H9 (cell line): ENCODE measurements at regions not wholly inside any gene's neighbourhood (a gene's known extent, or its start where the extent isn't known, plus 50 kb on each side); places are given as distances from the start of the nearest gene placed in this dataset.
"Not testable (repeated sequence)": the region's sequence is repeated elsewhere in the genome, so short reads cannot be mapped to it uniquely, and the experiment has no call there.

Experiments
- DNase-seq: peaks from one replicate; pipeline ENCODE4 v3.0.0-alpha.2; 2017
- H2AFZ ChIP-seq: one replicate; pipeline ENCODE4 v1.6.1; 2013; ENCODE audit warnings: mild to moderate bottlenecking, low read length, control low read depth, moderate library complexity
- H2AK5ac ChIP-seq: 2 replicates; pipeline ENCODE4 v1.6.1; 2013; ENCODE audit warnings: low read length, control low read depth, mixed read lengths; ENCODE audit not compliant: insufficient read length
- H2BK120ac ChIP-seq: one replicate; pipeline ENCODE4 v1.6.1; 2013; ENCODE audit warnings: low read depth, mild to moderate bottlenecking, low read length, control low read depth, inconsistent platforms; ENCODE audit not compliant: poor library complexity, severe bottlenecking
- H2BK12ac ChIP-seq: 2 replicates; pipeline ENCODE4 v1.6.1; 2013; ENCODE audit warnings: low read length, control low read depth, mixed read lengths, low read depth; ENCODE audit not compliant: insufficient read length
- H2BK15ac ChIP-seq: 2 replicates; pipeline ENCODE4 v1.6.1; 2013; ENCODE audit warnings: low read depth, low read length, control low read depth
- H2BK20ac ChIP-seq: one replicate; pipeline ENCODE4 v1.6.1; 2013; ENCODE audit warnings: low read depth, mild to moderate bottlenecking, low read length, control low read depth, inconsistent platforms; ENCODE audit not compliant: poor library complexity, severe bottlenecking
- H2BK5ac ChIP-seq: 2 replicates; pipeline ENCODE4 v1.6.1; 2013; ENCODE audit warnings: low read length, control low read depth, mixed read lengths; ENCODE audit not compliant: insufficient read length
- H3K14ac ChIP-seq: 2 replicates; pipeline ENCODE4 v1.6.1; 2013; ENCODE audit warnings: low read length, control low read depth; ENCODE audit not compliant: insufficient read depth
- H3K18ac ChIP-seq: 2 replicates; pipeline ENCODE4 v1.6.1; 2013; ENCODE audit warnings: low read depth, mild to moderate bottlenecking, mixed read lengths, low read length, control low read depth; ENCODE audit not compliant: insufficient read length
- H3K23ac ChIP-seq: 2 replicates; pipeline ENCODE4 v1.6.1; 2013; ENCODE audit warnings: low read length, control low read depth, mixed read lengths, low read depth; ENCODE audit not compliant: insufficient read length
- H3K23me2 ChIP-seq: 2 replicates; pipeline ENCODE4 v1.6.1; 2013; ENCODE audit warnings: low read depth, mild to moderate bottlenecking, mixed read lengths, low read length, control low read depth; ENCODE audit not compliant: insufficient read length, poor library complexity, severe bottlenecking
- H3K27ac ChIP-seq: 2 replicates; pipeline ENCODE4 v1.5.1; 2013; ENCODE audit warnings: low read length, control low read depth, mixed read lengths, low read depth; ENCODE audit not compliant: insufficient read length
- H3K27me3 ChIP-seq: 2 replicates; pipeline ENCODE4 v1.6.1; 2013; ENCODE audit warnings: low read length, control low read depth, inconsistent platforms; ENCODE audit not compliant: insufficient read depth
- H3K4ac ChIP-seq: 2 replicates; pipeline ENCODE4 v1.6.1; 2013; ENCODE audit warnings: low read depth, mild to moderate bottlenecking, control low read depth, inconsistent platforms, low read length, moderate library complexity
- H3K4me1 ChIP-seq: 2 replicates; pipeline ENCODE4 v1.6.1; 2013; ENCODE audit warnings: low read length, control low read depth, inconsistent platforms; ENCODE audit not compliant: insufficient read depth
- H3K4me2 ChIP-seq: 2 replicates; pipeline ENCODE4 v1.6.1; 2013; ENCODE audit warnings: low read length, control low read depth, mixed read lengths; ENCODE audit not compliant: insufficient read length, insufficient read depth
- H3K56ac ChIP-seq: 2 replicates; pipeline ENCODE4 v1.6.1; 2013; ENCODE audit warnings: low read depth, mild to moderate bottlenecking, mixed read lengths, low read length, control low read depth; ENCODE audit not compliant: insufficient read length
- H3K79me1 ChIP-seq: 2 replicates; pipeline ENCODE4 v1.6.1; 2013; ENCODE audit warnings: low read depth, mild to moderate bottlenecking, moderate library complexity, low read length, control low read depth, inconsistent platforms; ENCODE audit not compliant: insufficient read depth, poor library complexity, severe bottlenecking
- H3K79me2 ChIP-seq: 2 replicates; pipeline ENCODE4 v1.6.1; 2013; ENCODE audit warnings: low read length, control low read depth, inconsistent platforms; ENCODE audit not compliant: insufficient read depth
- H3K9ac ChIP-seq: 2 replicates; pipeline ENCODE4 v1.6.1; 2013; ENCODE audit warnings: low read length, control low read depth, mixed read lengths; ENCODE audit not compliant: insufficient read length; ENCODE audit errors: extremely low read depth
- H3K9me3 ChIP-seq: one replicate; pipeline ENCODE4 v1.6.1; 2013; ENCODE audit warnings: low read depth, low read length, inconsistent platforms; ENCODE audit not compliant: control insufficient read depth
- H3T11ph ChIP-seq: one replicate; pipeline ENCODE4 v1.6.1; 2013; ENCODE audit warnings: mild to moderate bottlenecking, low read length, control low read depth, inconsistent platforms
- H4K20me1 ChIP-seq: one replicate; pipeline ENCODE4 v1.6.1; 2013; ENCODE audit not compliant: control insufficient read depth, insufficient read length, insufficient read depth
- H4K5ac ChIP-seq: 2 replicates; pipeline ENCODE4 v1.6.1; 2013; ENCODE audit warnings: low read depth, mild to moderate bottlenecking, mixed read lengths, low read length, control low read depth; ENCODE audit not compliant: insufficient read length
- H4K8ac ChIP-seq: replicated peaks from 2 replicates; pipeline ENCODE4 v1.6.1; 2013; ENCODE audit warnings: low read length, control low read depth, mixed read lengths, low read depth; ENCODE audit not compliant: insufficient read length
- H4K91ac ChIP-seq: 2 replicates; pipeline ENCODE4 v1.6.1; 2013; ENCODE audit warnings: low read depth, mild to moderate bottlenecking, moderate library complexity, mixed read lengths, low read length, control low read depth; ENCODE audit not compliant: insufficient read length
- H3K27ac Mint-ChIP-seq, 3 experiments: 2 replicates in 2 of 3; 3 replicates in 1 of 3; pipeline ENCODE4 v1.8.0; 2020 to 2021; ENCODE audit warnings: mixed read lengths in 3 of 3, mild to moderate bottlenecking in 1 of 3, moderate library complexity in 1 of 3
- H3K27me3 Mint-ChIP-seq: 2 replicates; pipeline ENCODE4 v1.8.0; 2021; ENCODE audit warnings: low read depth, mild to moderate bottlenecking, moderate library complexity, mixed read lengths
- H3K36me3 Mint-ChIP-seq, 3 experiments: 2 replicates in 2 of 3; 3 replicates in 1 of 3; pipeline ENCODE4 v1.8.0; 2020 to 2021; ENCODE audit warnings: low read depth in 3 of 3, mixed read lengths in 3 of 3; ENCODE audit not compliant: insufficient read depth in 1 of 3
- H3K4me1 Mint-ChIP-seq, 2 experiments: 2 replicates each; pipeline ENCODE4 v1.8.0; 2020; ENCODE audit warnings: mixed read lengths in 2 of 2
- H3K4me3 Mint-ChIP-seq, 2 experiments: 2 replicates in 1 of 2; 3 replicates in 1 of 2; pipeline ENCODE4 v1.8.0; 2020 to 2021; ENCODE audit warnings: mild to moderate bottlenecking in 2 of 2, mixed read lengths in 2 of 2, moderate library complexity in 1 of 2
- H3K9me3 Mint-ChIP-seq, 2 experiments: 2 replicates in 1 of 2; 3 replicates in 1 of 2; pipeline ENCODE4 v1.8.0; 2020; ENCODE audit warnings: mild to moderate bottlenecking in 2 of 2, mixed read lengths in 2 of 2, moderate library complexity in 1 of 2
- WGBS: extraction: QIAGEN DNeasy Blood & Tissue Kit; methylation state at CpG from one replicate; pipeline ENCODE4 v1.1.7; 2013; ENCODE audit warnings: missing lambda C conversion rate, low lambda C conversion rate, mixed read lengths; ENCODE audit not compliant: insufficient read length; ENCODE audit errors: extremely low coverage; 5-methylcytosine and 5-hydroxymethylcytosine counted together

DNA sequence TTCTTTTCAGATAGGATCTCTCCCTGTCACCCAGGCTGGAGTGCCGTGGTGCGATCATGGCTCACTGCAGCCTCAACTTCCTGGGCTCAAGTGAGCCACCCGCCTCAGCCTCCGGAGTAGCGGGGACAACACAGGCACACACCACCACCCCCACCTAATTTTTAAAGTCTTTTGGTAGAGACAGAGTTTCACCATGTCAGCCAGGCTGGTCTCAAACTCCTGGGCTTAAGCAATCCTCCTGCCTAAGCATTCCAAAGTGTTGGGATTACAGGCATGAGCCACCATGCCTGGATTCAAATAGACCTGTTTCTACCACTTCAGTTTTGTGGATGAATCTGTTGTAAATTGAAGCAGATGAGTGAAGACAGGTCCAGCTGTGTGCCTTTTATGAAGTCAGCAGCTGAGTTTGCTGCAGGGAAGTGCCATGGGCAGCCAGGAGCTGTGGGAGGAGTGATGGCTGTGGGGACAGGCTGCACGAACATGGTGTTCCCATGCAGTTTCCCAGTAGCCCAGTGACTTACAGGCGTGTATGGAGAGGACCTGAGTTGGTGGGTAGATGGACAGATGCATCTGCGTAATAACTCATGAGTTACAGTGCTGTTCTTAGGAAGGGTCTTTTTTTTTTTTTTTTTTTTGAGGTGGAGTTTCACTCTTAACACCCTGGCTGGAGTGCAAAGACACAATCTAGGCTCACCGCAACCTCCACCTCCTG is 4476.4 kb upstream of the OR11H1 start:
- peaks cover 62 to 75% of the 10 kb centered on the region in 2 experiments for H3K9me3 Mint-ChIP-seq
- H3K4ac ChIP-seq, H2BK5ac ChIP-seq, H3K79me2 ChIP-seq, H4K20me1 ChIP-seq, H3K23ac ChIP-seq, H3K4me3 Mint-ChIP-seq, H3K4me1 ChIP-seq, H4K8ac ChIP-seq, H2AK5ac ChIP-seq, H3K27ac ChIP-seq, H2BK15ac ChIP-seq, H2BK12ac ChIP-seq, H3K14ac ChIP-seq, H3K4me1 Mint-ChIP-seq, H3K56ac ChIP-seq, H2BK20ac ChIP-seq, H3K79me1 ChIP-seq, H4K91ac ChIP-seq, H4K5ac ChIP-seq, H3K18ac ChIP-seq, H3K4me2 ChIP-seq, H3K9ac ChIP-seq, DNase-seq, H3K23me2 ChIP-seq, H2AFZ ChIP-seq, H3T11ph ChIP-seq, H2BK120ac ChIP-seq, H3K27ac Mint-ChIP-seq, H3K27me3 ChIP-seq: not testable (repeated sequence)
- peaks cover 25 to 35% (median 31%) of the 10 kb centered on the region in 3 experiments for H3K36me3 Mint-ChIP-seq
- WGBS, result no CpG with 5 or more reads among the region's 9 CpGs
- peaks cover 58% of the 10 kb centered on the region for H3K9me3 ChIP-seq
- H3K27me3 Mint-ChIP-seq, result peaks cover 15% of the 10 kb centered on the region

DNA sequence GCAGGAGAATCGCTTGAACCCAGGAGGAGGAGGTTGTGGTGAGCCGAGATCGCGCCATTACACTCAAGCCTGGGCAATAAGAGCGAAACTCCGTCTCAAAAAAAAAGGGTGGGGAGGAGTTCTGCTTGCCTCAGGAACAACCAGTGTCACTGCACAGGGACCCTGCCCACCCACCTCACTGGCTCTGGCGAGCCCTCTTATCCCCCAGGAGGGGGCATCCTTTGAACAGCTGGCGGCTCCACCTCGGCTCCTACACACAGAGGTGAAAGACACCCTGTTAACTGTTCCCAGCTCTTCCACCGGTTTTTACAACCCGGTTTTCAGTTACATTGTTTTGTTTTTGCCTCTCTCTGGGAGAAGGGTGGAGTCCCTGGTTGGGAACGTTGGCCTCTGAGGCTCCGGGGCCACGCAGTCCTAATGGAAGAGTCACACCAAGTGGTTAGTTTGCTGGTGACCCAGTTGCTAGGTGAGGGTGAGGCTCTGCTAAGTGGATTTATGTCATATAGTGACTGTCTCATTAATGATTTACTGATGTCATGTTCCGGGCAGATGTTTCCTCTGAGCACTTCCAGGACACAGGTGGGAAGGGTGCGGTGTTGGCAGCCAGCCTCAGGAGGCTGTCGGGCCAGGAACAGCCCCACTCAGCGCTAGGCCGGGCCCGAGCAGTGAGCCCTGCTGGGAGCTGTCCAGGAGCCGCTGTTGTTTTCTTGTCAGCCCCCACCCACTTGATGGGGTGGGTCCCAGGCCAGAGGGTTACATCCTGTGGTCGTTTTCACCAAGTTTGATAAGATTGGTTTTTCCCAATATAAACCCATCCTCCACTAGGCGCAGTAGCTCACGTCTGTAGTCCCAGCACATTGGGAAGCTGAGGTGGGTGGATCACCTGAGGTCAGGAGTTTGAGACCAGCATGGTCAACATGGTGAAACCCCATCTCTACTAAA is 4474.3 kb upstream of the OR11H1 start:
- not testable (repeated sequence) for H3K27ac ChIP-seq, H4K5ac ChIP-seq, H2BK15ac ChIP-seq, H3K9ac ChIP-seq, H3K79me2 ChIP-seq, H3K4me3 Mint-ChIP-seq, H3T11ph ChIP-seq, H3K23ac ChIP-seq, H3K79me1 ChIP-seq, H3K14ac ChIP-seq, H3K27me3 ChIP-seq, H2BK12ac ChIP-seq, H3K4me2 ChIP-seq, H4K91ac ChIP-seq, H3K18ac ChIP-seq, H2BK5ac ChIP-seq, H2BK20ac ChIP-seq, H4K8ac ChIP-seq, H2AK5ac ChIP-seq, H3K27ac Mint-ChIP-seq, H3K23me2 ChIP-seq, DNase-seq, H3K56ac ChIP-seq, H3K4me1 Mint-ChIP-seq, H4K20me1 ChIP-seq, H2AFZ ChIP-seq, H2BK120ac ChIP-seq, H3K4me1 ChIP-seq, H3K4ac ChIP-seq
- H3K9me3 Mint-ChIP-seq, result peaks cover 72 to 87% of the 10 kb centered on the region in 2 experiments
- H3K9me3 ChIP-seq, result peaks cover 70% of the 10 kb centered on the region
- no CpG with 5 or more reads among the region's 24 CpGs for WGBS
- H3K36me3 Mint-ChIP-seq, result peaks cover 24 to 40% (median 37%) of the 10 kb centered on the region in 3 experiments
- H3K27me3 Mint-ChIP-seq, result peaks cover 18% of the 10 kb centered on the region
